Pulmonary artery endothelial cell (primary cell): ENCODE measurements at regions not wholly inside any gene's neighbourhood (a gene's known extent, or its start where the extent isn't known, plus 50 kb on each side); places are given as distances from the start of the nearest gene placed in this dataset.
"Not testable (repeated sequence)": the region's sequence is repeated elsewhere in the genome, so short reads cannot be mapped to it uniquely, and the experiment has no call there.

Experiments
- DNase-seq: peaks from one replicate; pipeline ENCODE4 v3.0.0-alpha.2; 2011; ENCODE audit warnings: low read depth, low spot score

DNA sequence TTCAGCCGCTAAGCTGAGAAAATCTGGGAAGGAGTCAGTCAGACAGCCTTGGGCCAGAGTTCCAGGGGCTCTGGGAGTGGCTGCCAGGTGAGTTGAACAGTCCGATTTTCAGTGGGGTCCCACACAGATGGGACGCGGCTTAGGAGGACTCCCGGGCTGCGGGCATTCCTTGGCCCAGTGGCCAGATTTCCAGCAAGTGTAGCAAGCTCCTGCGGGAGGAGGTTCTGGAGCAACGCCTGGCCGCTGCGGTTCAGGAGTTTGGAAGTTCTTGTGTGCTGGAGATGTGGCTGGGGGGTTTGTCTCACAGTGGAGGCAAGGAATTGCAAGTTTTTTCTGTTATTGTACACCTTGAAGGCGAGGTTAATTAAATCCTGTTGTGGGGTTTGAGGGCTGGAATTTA, 1020.1 kb upstream of the MANEA start:
- DNase-seq, result not testable (repeated sequence)

DNA sequence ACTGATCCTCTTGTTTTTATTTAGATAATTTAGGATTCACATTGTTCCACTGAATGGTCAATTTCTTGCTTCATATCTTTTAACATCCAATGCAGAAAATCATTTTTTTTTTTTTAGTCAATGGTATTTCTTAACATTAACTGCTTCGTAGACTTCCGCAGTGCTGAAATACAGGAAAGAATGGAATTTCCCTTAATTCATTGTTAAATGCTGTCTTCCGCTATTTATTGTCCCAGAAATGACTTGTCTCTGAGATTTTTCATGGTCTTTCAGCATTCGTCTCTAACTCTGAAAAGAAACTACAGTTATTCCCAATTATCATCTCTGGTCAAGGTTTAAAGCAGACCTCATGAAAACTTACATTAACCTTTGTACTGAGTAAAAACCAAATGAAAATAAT, 1029.1 kb upstream of the MANEA start:
- DNase-seq, result peak; percentile 7

DNA sequence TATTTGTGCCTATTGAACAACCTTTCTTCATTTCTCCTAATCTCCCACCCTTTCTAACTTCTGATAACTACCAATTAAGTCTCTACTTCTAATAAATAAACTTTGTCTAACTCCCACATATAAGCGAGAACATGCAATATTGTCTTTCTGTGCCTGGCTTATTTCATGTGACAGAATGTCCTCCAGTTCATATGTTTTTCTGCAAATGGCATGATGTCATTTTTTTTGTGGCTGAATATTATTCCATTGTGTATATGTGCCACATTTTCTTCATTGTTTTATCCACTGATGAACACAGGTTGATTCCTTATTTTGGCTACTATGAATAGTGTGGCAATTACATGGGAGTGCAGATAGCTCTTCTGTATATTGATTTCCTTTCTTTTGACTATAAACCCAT, 1041.5 kb upstream of the MANEA start:
- DNase-seq, result no peak

DNA sequence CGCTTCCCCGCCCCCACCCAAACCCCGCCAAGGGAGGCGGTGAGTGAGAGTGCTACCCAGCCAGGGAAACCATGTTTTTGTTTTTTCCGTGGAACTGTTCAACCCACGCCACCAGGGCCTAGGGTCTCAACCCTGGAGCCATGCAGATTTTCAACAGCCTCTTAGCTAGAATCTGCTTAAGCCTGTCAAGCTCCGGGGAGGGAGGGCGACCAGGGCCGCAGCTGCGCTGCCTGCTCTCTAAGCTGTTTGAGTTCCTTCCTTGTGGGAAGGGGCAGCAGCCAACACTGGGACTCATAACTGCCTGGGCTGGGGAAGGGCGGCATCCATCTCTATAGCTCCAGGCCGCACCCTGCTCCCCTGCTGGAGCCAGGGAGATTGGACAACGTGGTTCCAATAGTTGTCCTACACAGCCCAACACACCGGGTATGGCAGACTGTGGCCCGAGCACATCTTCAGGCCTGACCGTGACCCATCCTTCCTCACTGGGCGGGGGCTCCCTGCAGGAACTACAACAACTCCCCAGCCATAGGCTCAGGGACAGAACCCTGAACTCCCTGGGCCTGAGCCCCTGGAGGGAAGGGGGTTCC, 1065.7 kb upstream of the MANEA start:
- no peak for DNase-seq

DNA sequence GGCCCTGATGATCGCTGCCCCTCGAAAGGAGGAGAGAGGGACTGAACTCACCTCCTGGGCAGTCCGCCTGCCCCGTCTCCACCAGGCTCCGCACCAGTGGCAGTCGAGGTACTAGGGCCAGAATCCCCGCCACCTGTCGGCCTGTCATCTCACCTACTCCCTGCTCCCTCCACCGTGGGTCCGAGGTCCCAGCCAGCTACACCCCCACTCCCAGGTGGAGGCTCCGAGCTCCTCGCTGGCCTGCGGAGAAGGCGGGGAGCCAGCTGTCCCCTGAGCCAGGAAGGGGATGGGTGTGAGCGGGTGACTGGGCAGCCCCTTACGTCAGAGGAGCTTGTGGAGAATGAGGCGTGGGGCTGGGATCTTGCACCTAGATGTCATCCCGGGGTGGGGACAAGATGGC, 1066.5 kb upstream of the MANEA start:
- DNase-seq, result no peak

DNA sequence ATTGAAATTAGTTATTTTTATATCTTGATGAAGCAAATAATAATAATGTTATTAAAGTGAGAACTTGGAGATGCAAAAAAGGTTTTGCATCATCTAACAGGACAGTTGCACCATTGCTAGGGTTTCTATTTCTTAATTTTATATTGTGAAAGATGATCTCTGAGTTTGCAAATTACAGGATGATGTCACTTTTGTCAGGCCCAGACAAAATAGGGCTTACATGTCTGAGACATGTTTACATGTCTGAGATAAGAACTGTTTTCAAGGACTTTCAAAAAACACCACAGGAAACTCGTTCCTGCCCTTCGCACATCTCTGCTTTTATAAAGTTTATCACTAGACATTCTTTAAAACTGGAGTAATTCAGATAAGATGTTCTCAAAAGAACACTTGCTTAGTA, 1075.8 kb upstream of the MANEA start:
- DNase-seq, result no peak

DNA sequence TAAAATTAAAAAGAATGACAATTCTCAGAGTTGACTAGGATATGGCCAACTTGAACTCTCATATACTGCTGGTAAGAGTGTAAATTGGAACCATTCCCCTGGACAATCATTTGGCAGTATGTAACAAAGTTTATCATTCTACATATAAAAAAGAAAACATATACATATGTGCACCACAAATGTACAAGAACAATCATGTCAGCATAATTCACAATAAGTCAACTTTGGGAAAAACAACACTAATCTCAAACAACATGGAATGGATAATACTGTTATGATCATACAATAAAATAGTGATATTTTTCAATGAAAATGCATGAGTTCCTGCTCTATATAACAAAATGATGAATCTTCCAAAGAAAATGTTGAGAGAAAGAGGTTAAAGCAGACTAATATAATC, 1078.7 kb upstream of the EPHA7 start:
- DNase-seq, result no peak

DNA sequence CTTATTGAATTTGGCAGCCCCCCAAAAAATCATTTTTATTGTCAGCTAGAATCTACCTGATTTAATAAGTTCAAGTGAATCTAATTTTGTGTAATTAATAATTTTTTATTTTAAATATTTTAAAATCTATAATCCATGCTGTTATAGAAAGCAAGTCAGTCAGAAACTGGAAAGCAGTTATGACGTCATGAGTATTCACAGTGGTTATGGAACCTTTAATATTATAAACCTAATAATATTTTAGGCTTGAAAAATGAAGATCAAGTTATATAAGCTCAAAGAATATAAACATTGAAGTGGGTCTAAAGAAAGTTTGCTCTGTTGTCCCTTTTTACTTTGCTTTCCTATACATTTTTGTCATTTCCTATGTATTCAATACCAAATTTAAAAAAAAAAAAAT, 1075.1 kb upstream of the EPHA7 start:
- DNase-seq, result no peak

DNA sequence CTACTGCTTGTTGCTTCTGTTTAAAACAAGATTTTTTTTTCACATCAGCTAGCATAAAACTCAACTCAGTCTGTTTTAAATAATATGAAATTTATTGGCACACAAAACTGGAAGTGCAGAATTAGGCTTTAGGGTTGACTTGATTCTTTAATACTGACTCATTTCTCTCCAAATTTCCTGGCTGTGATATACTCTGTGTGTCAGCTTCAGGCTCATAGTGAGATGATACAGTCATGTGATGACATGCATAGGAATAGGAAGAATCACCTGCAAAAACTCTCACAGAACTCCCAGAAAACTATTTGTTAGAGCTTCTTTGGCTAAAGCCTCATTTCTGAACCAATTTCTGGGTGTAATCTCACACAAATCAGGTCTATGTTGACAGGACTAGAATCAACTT, 1068.0 kb upstream of the EPHA7 start:
- DNase-seq, result no peak

DNA sequence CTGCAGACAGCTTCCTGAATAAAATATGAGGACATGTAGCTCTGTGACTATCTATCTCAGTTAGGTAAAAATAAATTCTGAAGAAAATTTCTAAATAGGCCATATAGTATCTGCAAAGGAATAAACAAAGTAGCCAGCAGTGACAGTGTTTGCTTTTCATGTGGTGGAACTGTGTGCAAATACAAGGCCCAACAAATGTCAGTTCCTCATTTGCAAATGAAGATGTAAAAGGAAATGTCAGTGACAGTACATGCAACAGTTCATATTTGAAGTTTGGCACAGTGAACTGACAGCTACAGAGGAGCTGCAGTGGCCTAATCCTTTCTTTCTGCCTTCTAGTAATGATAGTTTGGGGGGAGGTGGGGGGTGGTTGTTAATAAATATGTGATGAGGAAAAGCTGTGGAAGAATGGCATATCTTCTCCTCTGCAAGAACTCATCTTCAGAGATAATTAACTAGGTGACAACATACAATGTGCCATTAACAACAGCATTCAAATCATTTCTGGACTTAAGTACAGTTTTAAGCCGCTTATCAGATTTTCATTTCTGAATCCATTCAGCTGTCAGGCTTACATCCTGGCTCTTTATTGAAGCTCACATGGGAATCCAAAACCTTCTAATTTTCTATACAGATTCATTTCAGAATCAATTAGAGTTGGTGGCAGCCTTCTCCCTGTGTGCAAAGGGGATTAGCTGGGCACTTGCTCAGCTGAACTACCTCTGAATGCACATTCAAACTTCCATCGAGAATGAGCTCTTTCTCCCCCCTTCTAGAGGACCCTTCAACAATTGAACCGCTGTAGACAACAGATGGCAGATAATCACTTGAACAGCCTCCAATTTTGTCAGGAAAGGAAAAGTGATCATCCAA, 1059.0 kb upstream of the EPHA7 start:
- no peak for DNase-seq

DNA sequence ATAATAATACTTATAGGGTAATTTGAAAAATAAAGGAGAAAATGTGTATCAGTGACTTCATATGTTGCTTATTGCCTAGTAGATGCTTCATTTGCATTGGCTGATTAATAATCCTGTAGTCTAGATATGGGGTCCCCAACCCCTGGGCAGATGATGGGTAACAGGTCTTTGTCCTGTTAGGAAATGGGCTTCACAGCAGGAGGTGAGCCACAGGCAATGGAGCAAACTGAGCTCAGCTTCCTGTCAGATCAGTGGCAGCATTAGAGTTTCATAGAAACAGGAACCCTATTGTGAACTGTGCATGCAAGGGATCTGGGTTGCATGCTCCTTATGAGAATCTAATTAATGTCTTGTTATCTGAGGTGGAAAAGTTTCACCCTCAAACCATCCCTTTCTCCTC, 1049.5 kb upstream of the EPHA7 start:
- DNase-seq, result no peak

DNA sequence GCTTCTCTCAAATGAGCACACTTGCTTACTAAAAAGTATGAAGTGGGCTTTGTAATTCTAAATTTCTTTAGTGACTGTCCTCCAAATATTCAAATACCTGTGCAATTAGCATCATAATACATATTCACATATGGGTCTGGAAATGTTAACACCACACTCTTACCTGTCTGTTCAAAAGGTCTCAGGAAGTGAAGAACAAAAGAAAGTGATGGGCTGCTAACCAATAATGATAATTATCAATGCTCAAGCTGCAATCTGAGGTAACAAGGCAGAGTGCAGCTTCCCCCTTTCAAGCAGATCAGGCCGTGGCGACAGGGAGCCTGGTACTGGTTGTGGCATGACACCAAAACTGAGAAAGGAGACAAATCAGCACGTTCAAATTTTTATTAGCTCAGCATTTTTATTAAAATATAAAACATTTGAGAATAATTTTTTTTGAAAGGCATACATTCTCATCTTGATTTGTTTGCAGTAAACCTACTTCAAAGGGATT, 1044.7 kb upstream of the EPHA7 start:
- DNase-seq, result no peak

DNA sequence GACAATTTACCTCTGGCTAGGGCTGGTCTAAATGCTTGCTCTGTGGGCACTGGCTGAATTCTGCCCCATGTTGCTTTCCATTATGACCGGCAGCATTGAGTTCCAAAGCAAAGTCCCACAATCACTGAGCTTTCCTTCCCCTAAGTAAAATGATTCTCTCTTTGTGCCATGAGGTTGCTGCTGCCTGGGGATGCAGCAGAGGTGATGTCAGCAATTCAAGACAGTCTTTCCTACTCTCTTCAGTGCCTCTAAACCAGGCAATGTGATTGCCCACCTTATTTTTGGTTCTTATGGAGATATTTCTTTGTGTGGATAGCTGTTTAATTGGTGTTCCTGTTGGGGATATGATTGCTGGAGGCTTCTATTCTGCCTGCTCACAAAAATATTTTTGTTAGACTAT, 1043.9 kb upstream of the EPHA7 start:
- no peak for DNase-seq

DNA sequence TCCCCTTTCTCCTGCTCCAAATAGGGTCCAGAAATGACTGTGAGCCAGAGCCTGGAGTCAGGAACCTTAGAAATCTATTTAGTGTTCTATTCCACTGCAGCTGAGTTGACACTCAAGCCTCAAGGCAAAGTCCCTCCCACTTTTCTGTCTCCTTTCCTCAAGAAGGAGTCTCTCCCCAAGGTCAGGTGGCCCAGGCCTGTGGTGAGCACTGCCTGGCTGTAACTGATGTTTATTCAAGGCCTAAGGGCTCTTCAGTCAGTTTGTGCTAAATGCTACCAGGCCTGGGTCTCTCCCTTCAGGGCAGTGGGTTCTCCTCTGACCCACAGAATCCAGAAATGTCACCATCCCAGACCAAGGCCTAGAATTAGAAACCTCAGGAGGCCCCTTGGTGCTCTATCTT, 1042.9 kb upstream of the EPHA7 start:
- no peak for DNase-seq

DNA sequence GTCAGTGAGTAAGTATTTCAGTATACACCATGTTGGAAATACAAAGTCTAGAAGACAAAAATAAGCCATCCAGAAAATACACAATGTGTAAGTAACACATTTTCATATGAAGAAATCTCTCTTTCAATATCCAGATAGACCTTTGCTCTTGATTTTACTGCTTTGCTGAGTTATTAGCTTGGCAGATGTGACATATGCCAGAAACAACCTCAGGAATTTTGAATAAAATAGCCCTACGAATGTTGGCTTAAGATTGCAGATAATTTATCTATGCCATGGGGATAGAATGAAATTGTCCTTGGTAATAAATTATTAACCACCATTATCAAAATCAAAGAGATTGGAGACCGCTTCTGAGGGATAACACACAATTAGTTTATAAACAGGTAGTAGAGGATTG, 1036.9 kb upstream of the EPHA7 start:
- no peak for DNase-seq

DNA sequence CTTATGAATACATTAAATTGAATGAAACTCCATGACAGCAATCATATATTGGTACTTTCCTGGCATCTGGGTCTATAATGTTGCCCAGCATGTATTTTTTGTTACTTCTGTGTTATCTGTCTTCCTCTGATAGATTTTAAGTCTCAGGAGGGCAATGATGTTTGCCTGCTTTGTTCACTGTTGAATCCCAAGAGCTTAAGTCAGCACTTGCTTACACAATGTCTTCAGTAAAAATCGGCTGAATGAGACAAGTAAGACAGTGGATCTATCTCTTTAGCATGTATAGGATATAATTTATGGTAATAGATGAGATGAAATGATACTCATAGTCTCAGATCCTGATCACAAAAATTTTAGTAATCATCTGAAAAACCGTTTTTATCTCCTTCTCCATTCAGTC, 1034.9 kb upstream of the EPHA7 start:
- DNase-seq, result no peak

DNA sequence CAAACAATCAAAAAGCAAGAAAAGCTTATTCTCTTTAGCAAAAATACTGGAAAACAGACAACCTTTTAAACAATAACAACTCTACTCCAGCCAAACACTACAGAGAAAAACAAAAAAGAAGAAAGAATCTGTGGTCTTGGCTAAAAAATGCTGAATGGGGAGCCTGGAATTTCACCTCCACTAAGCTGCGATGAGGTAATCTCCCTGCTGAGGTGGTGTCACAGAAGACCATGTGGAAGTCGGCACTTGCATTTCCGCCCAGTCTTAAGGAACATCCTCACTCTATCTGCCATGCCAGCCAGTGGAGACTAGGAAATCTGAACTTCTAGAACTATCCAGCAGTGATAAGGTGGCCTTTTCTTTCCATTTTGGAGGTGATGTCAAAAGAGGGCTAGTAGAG, 1026.8 kb upstream of the EPHA7 start:
- DNase-seq, result no peak

DNA sequence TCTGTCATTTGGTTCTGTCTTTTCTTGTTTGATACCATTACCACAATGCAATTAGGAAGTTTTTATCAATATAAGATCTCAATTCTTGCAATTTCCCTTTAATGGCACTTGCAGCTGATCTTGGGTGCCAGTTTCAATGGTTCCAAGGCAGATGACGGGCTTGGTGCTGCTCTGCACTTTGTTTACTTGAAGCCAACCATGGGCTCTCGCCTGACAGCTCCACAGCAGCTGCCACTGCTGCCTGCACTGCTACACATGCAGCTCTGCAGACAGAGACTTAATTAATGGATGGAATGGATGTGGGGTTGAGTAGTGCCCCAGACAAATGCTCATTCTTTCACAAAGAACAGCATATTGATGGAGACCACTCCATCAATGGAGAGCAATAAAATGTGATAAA, 1024.3 kb upstream of the EPHA7 start:
- DNase-seq, result no peak

DNA sequence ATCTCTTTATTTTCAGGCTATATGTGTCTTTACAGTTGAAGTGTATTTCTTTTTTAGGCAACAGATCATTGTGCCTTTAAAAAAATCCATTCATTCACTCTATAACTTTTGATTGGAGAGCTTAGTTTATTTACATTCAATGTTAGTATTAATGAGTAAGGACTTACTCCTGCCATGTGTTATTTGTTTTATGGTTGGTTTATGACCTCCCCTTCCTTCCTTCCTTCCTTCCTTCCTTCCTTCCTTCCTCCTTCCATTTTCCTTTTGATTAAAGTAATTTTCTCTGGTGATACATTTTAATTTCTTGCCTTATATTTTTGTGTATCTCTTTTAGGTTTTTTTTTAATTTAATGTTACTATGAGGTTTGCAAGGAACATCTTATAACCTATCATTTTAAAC, 1005.3 kb upstream of the EPHA7 start:
- no peak for DNase-seq

DNA sequence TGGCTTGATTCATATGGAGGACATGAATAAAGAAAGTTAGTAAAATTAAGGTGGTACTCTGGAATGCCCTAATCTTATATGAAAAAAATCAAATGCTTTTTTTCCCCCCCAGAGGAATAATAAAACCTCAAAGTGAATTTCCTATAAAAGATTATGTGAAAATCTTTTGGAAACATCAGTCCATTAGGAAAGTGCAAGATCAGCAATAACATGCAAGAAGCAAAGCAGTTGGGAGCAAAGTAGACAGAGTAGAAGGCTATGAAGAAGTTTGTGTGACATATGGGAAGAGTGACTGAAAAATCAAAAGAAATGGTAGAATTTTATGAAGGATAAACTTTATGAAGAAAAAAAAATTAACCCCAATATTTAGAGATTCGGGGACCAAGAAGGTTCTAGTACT, 998.0 kb upstream of the EPHA7 start:
- DNase-seq, result no peak

DNA sequence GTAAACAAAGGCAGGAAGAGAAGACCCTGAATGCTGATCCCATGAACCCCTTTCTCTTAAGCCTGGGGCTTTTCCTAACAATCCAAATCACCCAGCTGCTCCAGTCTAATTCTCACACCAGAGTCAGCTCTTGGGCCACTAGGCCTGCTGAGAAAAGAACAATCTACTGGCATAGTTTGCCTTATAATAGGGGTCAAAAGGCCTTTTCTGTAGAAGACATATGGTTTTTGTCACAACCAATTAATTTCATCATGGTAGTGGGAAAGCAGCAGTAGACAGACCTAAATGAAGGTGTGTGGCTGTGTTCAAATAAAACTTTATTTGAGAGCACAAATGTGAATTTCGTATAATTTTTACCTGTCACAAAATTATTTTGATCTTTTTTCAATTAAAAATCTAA, 994.7 kb upstream of the EPHA7 start:
- DNase-seq, result no peak

DNA sequence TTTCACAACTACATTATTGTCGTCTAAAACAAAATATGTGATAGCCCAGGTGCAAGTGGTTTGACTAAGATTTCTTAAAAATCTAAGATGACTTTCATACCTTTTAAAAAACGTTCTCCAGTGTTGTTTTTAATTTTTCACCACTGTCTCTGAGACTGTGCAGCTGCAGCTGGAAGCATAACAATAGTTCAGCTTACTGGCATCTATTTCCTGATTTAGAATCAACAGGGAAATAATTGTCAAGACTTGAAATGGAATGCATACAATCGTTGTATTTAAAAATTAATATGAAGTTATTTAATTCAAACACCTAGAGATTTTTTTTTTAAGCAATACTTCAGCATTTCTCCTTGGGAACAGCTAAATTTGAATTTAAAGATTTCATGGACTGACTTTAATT, 982.0 kb upstream of the EPHA7 start:
- DNase-seq, result no peak

DNA sequence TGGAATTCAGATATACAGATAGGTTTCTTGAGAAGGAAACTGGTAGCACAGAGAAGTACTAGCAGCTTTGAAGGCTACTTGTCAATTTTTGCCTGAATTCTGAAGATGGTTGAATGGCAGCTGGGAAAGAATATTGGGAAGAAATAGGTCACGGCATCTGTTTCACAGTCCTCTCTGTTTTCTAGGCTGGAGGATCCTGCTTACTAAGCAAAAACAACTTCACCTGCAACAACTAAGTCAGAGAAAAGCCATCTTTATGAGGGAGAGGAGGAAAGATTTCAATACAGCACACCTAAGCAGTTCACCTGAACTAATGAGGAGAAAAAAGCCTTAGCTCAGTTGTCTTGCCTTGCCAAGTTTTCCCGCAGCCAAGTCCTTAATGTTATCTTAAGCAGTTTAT, 975.5 kb upstream of the EPHA7 start:
- DNase-seq, result no peak
